ENCODE measurements at regions not wholly inside any gene's neighbourhood (a gene's known extent, or its start where the extent isn't known, plus 50 kb on each side); places are given as distances from the start of the nearest gene placed in this dataset.

- 0 out of 2 replicates have a peak, but pooled peaks have one; percentile 28 for TF ChIP-seq SIN3A (IDR thresholded peaks at IDR 0.05; ENCODE audit: borderline replicate concordance, low read depth, low read length)
- TF ChIP-seq, protein P1, sequence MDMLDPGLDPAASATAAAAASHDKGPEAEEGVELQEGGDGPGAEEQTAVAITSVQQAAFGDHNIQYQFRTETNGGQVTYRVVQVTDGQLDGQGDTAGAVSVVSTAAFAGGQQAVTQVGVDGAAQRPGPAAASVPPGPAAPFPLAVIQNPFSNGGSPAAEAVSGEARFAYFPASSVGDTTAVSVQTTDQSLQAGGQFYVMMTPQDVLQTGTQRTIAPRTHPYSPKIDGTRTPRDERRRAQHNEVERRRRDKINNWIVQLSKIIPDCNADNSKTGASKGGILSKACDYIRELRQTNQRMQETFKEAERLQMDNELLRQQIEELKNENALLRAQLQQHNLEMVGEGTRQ (IDR thresholded peaks at IDR 0.05; ENCODE audit: borderline replicate concordance, low read depth, low read length): no peak
- peak; percentile 83 for TF ChIP-seq FOSL2 (IDR thresholded peaks at IDR 0.05; ENCODE audit: borderline replicate concordance, low read depth)
- no peak for TF ChIP-seq RFX5 (IDR thresholded peaks at IDR 0.05; ENCODE audit: low read length)
- no peak for TF ChIP-seq GATA2 (CRISPR knock-in tag; IDR thresholded peaks at IDR 0.05)
- TF ChIP-seq TAF1 (IDR thresholded peaks at IDR 0.05; ENCODE audit: borderline replicate concordance, low read depth, low read length): no peak
- TF ChIP-seq FOXJ3 (CRISPR knock-in tag; IDR thresholded peaks at IDR 0.05): no peak
- TF ChIP-seq FOXM1 (IDR thresholded peaks at IDR 0.05; ENCODE audit: low read depth): peak; percentile 87
- TF ChIP-seq ZBTB33 (IDR thresholded peaks at IDR 0.05; ENCODE audit: borderline replicate concordance, low read depth): peak; percentile 80; the same call in 1 of the 2 replicates
- peak; percentile 65; the same call in 1 of the 2 replicates for TF ChIP-seq MAX (IDR thresholded peaks at IDR 0.05; ENCODE audit: low read depth)
- TF ChIP-seq ELF1 (IDR thresholded peaks at IDR 0.05): peak; percentile 58
- TF ChIP-seq SMC3 (IDR thresholded peaks at IDR 0.05; ENCODE audit: low read depth, low read length): no peak
- TF ChIP-seq IRF3 (IDR thresholded peaks at IDR 0.05; ENCODE audit: low read depth, low read length): no peak
- TF ChIP-seq CHD2 (IDR thresholded peaks at IDR 0.05; ENCODE audit: low read length, partially characterized antibody): no peak
- peak in 1 of 2 experiments; percentile 96; a peak in 2 of 4 replicates for TF ChIP-seq EP300 (IDR thresholded peaks at IDR 0.05; ENCODE audit: borderline replicate concordance in 1 of 2, low read depth in 1 of 2, low read length in 1 of 2)
- no peak for TF ChIP-seq RAD21 (IDR thresholded peaks at IDR 0.05; ENCODE audit: low read length)
- TF ChIP-seq, protein P2, sequence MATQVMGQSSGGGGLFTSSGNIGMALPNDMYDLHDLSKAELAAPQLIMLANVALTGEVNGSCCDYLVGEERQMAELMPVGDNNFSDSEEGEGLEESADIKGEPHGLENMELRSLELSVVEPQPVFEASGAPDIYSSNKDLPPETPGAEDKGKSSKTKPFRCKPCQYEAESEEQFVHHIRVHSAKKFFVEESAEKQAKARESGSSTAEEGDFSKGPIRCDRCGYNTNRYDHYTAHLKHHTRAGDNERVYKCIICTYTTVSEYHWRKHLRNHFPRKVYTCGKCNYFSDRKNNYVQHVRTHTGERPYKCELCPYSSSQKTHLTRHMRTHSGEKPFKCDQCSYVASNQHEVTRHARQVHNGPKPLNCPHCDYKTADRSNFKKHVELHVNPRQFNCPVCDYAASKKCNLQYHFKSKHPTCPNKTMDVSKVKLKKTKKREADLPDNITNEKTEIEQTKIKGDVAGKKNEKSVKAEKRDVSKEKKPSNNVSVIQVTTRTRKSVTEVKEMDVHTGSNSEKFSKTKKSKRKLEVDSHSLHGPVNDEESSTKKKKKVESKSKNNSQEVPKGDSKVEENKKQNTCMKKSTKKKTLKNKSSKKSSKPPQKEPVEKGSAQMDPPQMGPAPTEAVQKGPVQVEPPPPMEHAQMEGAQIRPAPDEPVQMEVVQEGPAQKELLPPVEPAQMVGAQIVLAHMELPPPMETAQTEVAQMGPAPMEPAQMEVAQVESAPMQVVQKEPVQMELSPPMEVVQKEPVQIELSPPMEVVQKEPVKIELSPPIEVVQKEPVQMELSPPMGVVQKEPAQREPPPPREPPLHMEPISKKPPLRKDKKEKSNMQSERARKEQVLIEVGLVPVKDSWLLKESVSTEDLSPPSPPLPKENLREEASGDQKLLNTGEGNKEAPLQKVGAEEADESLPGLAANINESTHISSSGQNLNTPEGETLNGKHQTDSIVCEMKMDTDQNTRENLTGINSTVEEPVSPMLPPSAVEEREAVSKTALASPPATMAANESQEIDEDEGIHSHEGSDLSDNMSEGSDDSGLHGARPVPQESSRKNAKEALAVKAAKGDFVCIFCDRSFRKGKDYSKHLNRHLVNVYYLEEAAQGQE (IDR thresholded peaks at IDR 0.05; ENCODE audit: low read depth, low read length): 0 out of 2 replicates have a peak, but pooled peaks have one; percentile 51
- no peak; the same call in 1 of the 2 replicates for TF ChIP-seq MEF2A (IDR thresholded peaks at IDR 0.05; ENCODE audit: borderline replicate concordance, low read depth)
- peak; percentile 100 for TF ChIP-seq NFIC (IDR thresholded peaks at IDR 0.05; ENCODE audit: borderline replicate concordance)
Observed at GRCh38 chr4:54525602-54526001, 132.2 kb upstream of the KIT start (continued).
